ENCODE measurements at regions not wholly inside any gene's neighbourhood (a gene's known extent, or its start where the extent isn't known, plus 50 kb on each side); places are given as distances from the start of the nearest gene placed in this dataset.

GRCh38 chr16:26317885-26318284, 626.1 kb downstream of the HS3ST4 start:
- Mint-ChIP-seq H3K9me3 (no peaks in the 10 kb centered on the region), H3K27me3 (ENCODE audit: insufficient read depth) (no peaks in the 10 kb centered on the region), H3K36me3 (ENCODE audit: low read depth) (no peaks in the 10 kb centered on the region), H3K4me1 (ENCODE audit: low read depth) (no peaks in the 10 kb centered on the region), H3K27ac (no peak overlapping the region), H3K4me3 (no peak overlapping the region)
- DNase-seq (ENCODE audit: low spot score), result no peak
- intact Hi-C loops (cut with micrococcal nuclease), result no loop called here

GRCh38 chr16:26330654-26331053, 638.9 kb downstream of the HS3ST4 start:
- Mint-ChIP-seq H3K4me3 (no peak overlapping the region), H3K36me3 (ENCODE audit: low read depth) (no peaks in the 10 kb centered on the region), H3K27me3 (ENCODE audit: insufficient read depth) (peaks cover 5% of the 10 kb centered on the region), H3K27ac (no peak overlapping the region), H3K9me3 (no peaks in the 10 kb centered on the region), H3K4me1 (ENCODE audit: low read depth) (no peaks in the 10 kb centered on the region)
- no peak for DNase-seq (ENCODE audit: low spot score)
- intact Hi-C loops (cut with micrococcal nuclease), result no loop called here

GRCh38 chr16:26334218-26335111, 642.7 kb downstream of the HS3ST4 start:
- H3K27ac Mint-ChIP-seq, result no peak overlapping the region
- intact Hi-C loops (cut with micrococcal nuclease), result no loop called here
- no peaks in the 10 kb centered on the region for H3K4me1 Mint-ChIP-seq (ENCODE audit: low read depth)
- H3K9me3 Mint-ChIP-seq, result no peaks in the 10 kb centered on the region
- DNase-seq (ENCODE audit: low spot score), result no peak
- H3K27me3 Mint-ChIP-seq (ENCODE audit: insufficient read depth), result peaks cover 5% of the 10 kb centered on the region
- H3K4me3 Mint-ChIP-seq, result no peak overlapping the region
- no peaks in the 10 kb centered on the region for H3K36me3 Mint-ChIP-seq (ENCODE audit: low read depth)

- Mint-ChIP-seq H3K36me3 (ENCODE audit: low read depth) (no peaks in the 10 kb centered on the region), H3K4me1 (ENCODE audit: low read depth) (no peaks in the 10 kb centered on the region), H3K27ac (no peak overlapping the region), H3K4me3 (no peak overlapping the region), H3K27me3 (ENCODE audit: insufficient read depth) (peaks cover 5% of the 10 kb centered on the region), H3K9me3 (no peaks in the 10 kb centered on the region)
- DNase-seq (ENCODE audit: low spot score), result no peak
- intact Hi-C loops (cut with micrococcal nuclease), result no loop called here
These were observed 643.6 kb downstream of the HS3ST4 start for GRCh38 chr16:26335236-26335853.

- Mint-ChIP-seq H3K4me1 (ENCODE audit: low read depth) (no peaks in the 10 kb centered on the region), H3K27me3 (ENCODE audit: insufficient read depth) (peaks cover 3% of the 10 kb centered on the region), H3K36me3 (ENCODE audit: low read depth) (no peaks in the 10 kb centered on the region), H3K27ac (no peak overlapping the region), H3K4me3 (no peak overlapping the region), H3K9me3 (no peaks in the 10 kb centered on the region)
- no peak for DNase-seq (ENCODE audit: low spot score)
- intact Hi-C loops (cut with micrococcal nuclease), result no loop called here
These were observed 650.9 kb downstream of the HS3ST4 start for GRCh38 chr16:26342621-26343020.

GRCh38 chr16:26344240-26344776, 652.5 kb downstream of the HS3ST4 start:
- no peaks in the 10 kb centered on the region for H3K4me1 Mint-ChIP-seq (ENCODE audit: low read depth)
- intact Hi-C loops (cut with micrococcal nuclease), result no loop called here

GRCh38 chr16:26344976-26345375, 653.2 kb downstream of the HS3ST4 start:
- DNase-seq (ENCODE audit: low spot score), result no peak
- intact Hi-C loops (cut with micrococcal nuclease), result no loop called here
- Mint-ChIP-seq H3K4me3 (no peak overlapping the region), H3K4me1 (ENCODE audit: low read depth) (no peaks in the 10 kb centered on the region), H3K27ac (no peak overlapping the region), H3K9me3 (no peaks in the 10 kb centered on the region), H3K27me3 (ENCODE audit: insufficient read depth) (peaks cover 3% of the 10 kb centered on the region), H3K36me3 (ENCODE audit: low read depth) (no peaks in the 10 kb centered on the region)

More at GRCh38 chr16:26344240-26344776, 652.5 kb downstream of the HS3ST4 start:
- Mint-ChIP-seq H3K27ac (no peak overlapping the region), H3K27me3 (ENCODE audit: insufficient read depth) (peaks cover 3% of the 10 kb centered on the region), H3K36me3 (ENCODE audit: low read depth) (no peaks in the 10 kb centered on the region), H3K4me3 (no peak overlapping the region), H3K9me3 (no peaks in the 10 kb centered on the region)
- DNase-seq (ENCODE audit: low spot score), result no peak

GRCh38 chr16:26345966-26346365, 654.2 kb downstream of the HS3ST4 start:
- intact Hi-C loops (cut with micrococcal nuclease), result no loop called here
- no peak for DNase-seq (ENCODE audit: low spot score)
- H3K9me3 Mint-ChIP-seq, result peaks cover 2% of the 10 kb centered on the region
- no peaks in the 10 kb centered on the region for H3K36me3 Mint-ChIP-seq (ENCODE audit: low read depth)
- H3K4me3 Mint-ChIP-seq, result no peak overlapping the region
- peaks cover 3% of the 10 kb centered on the region for H3K27me3 Mint-ChIP-seq (ENCODE audit: insufficient read depth)
- no peaks in the 10 kb centered on the region for H3K4me1 Mint-ChIP-seq (ENCODE audit: low read depth)
- H3K27ac Mint-ChIP-seq, result no peak overlapping the region

- peaks cover 3% of the 10 kb centered on the region for H3K27me3 Mint-ChIP-seq (ENCODE audit: insufficient read depth)
- DNase-seq (ENCODE audit: low spot score), result no peak
- peaks cover 6% of the 10 kb centered on the region for H3K9me3 Mint-ChIP-seq
- H3K4me3 Mint-ChIP-seq, result no peak overlapping the region
- H3K4me1 Mint-ChIP-seq (ENCODE audit: low read depth), result no peaks in the 10 kb centered on the region
- intact Hi-C loops (cut with micrococcal nuclease), result no loop called here
- no peak overlapping the region for H3K27ac Mint-ChIP-seq
- no peaks in the 10 kb centered on the region for H3K36me3 Mint-ChIP-seq (ENCODE audit: low read depth)
These were observed 656.3 kb downstream of the HS3ST4 start for GRCh38 chr16:26348095-26348494.

- no peak overlapping the region for H3K4me3 Mint-ChIP-seq
- no peaks in the 10 kb centered on the region for H3K4me1 Mint-ChIP-seq (ENCODE audit: low read depth)
- H3K9me3 Mint-ChIP-seq, result peaks cover 4% of the 10 kb centered on the region
- DNase-seq (ENCODE audit: low spot score), result no peak
- H3K27me3 Mint-ChIP-seq (ENCODE audit: insufficient read depth), result peaks cover 7% of the 10 kb centered on the region
- H3K27ac Mint-ChIP-seq, result no peak overlapping the region
- H3K36me3 Mint-ChIP-seq (ENCODE audit: low read depth), result no peaks in the 10 kb centered on the region
- intact Hi-C loops (cut with micrococcal nuclease), result no loop called here
These were observed 669.1 kb downstream of the HS3ST4 start for GRCh38 chr16:26360867-26361266.

- H3K27me3 Mint-ChIP-seq (ENCODE audit: insufficient read depth), result peaks cover 8% of the 10 kb centered on the region
- H3K4me3 Mint-ChIP-seq, result no peak overlapping the region
- intact Hi-C loops (cut with micrococcal nuclease), result no loop called here
- no peak for DNase-seq (ENCODE audit: low spot score)
- H3K4me1 Mint-ChIP-seq (ENCODE audit: low read depth), result no peaks in the 10 kb centered on the region
- no peak overlapping the region for H3K27ac Mint-ChIP-seq
- H3K9me3 Mint-ChIP-seq, result no peaks in the 10 kb centered on the region
- H3K36me3 Mint-ChIP-seq (ENCODE audit: low read depth), result no peaks in the 10 kb centered on the region
These were observed 671.8 kb downstream of the HS3ST4 start for GRCh38 chr16:26363581-26363980.

- Mint-ChIP-seq H3K4me1 (ENCODE audit: low read depth) (no peaks in the 10 kb centered on the region), H3K27me3 (ENCODE audit: insufficient read depth) (peaks cover 8% of the 10 kb centered on the region), H3K4me3 (no peak overlapping the region), H3K9me3 (no peaks in the 10 kb centered on the region), H3K36me3 (ENCODE audit: low read depth) (no peaks in the 10 kb centered on the region), H3K27ac (no peak overlapping the region)
- intact Hi-C loops (cut with micrococcal nuclease), result no loop called here
- DNase-seq (ENCODE audit: low spot score), result no peak
These were observed 673.6 kb downstream of the HS3ST4 start for GRCh38 chr16:26365161-26365940.
